Stimulated activated naive CD8-positive, alpha-beta T cell treated with anti-CD3 and anti-CD28 coated beads, Interleukin-15, Interleukin-2, amounts not matched to agents 100 U/mL and 50 U/mL, for 24 hours (primary cell): ENCODE measurements at regions not wholly inside any gene's neighbourhood (a gene's known extent, or its start where the extent isn't known, plus 50 kb on each side); places are given as distances from the start of the nearest gene placed in this dataset.

Source experiments
- ATAC-seq: fragments of 150-1000 bp; cut with Tn5 transposase; one replicate; pipeline ENCODE4 v1.10.0; 2021
- DNase-seq: peaks from one replicate; pipeline ENCODE4 v3.0.0; 2021

GRCh38 chr6:12423832-12424231 lies 133.7 kb downstream of the EDN1 start:
- ATAC-seq (no peak), DNase-seq (no peak)

- ATAC-seq (no peak), DNase-seq (no peak)
Observed at GRCh38 chr6:12426121-12426520, 136.0 kb downstream of the EDN1 start.

GRCh38 chr6:12431023-12431422 lies 140.9 kb downstream of the EDN1 start:
- ATAC-seq (no peak), DNase-seq (no peak)

DNA sequence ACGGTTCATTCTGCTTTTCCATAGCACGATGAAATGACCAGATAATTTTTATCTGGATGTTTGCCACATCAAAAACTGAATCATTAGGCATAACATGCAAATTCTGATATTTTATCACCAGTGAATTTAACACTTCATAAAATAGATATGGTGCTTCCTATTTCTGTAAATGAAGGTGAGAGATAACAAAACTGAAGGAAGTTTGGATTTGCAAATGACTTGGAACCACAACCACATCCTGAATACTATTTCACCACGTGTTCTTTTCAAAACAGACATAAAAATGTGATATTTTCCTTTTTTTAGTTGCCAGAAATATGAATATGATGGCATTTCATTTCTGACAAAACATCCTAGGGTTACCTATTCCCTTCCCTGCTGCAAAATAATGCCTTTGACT lies 146.1 kb downstream of the EDN1 start:
- ATAC-seq (no peak), DNase-seq (no peak)

- ATAC-seq = no peak
Observed at GRCh38 chr6:12436683-12437082, 146.5 kb downstream of the EDN1 start.

DNA sequence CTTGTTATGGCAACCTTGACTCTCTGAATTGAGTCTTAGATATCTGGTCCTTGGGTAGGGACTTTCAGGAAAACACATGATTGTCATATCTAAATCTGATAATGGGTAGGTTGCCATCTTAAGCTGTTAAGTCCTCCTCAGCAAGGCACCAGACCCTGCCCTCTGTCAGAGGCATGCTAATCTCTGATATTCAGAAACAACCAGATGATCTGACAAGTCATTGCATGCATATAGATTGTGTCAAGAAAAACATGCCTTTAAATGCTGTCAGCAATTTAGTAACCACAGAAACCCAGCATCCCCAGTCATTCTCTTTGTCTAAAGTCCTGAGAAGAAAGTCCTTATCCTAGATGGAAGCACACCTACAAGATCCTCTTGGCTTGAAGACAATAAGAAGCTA lies 149.1 kb downstream of the EDN1 start:
- ATAC-seq (no peak), DNase-seq (no peak)

More at GRCh38 chr6:12436683-12437082, 146.5 kb downstream of the EDN1 start:
- DNase-seq = no peak

- no peak for ATAC-seq
- no peak for DNase-seq
Observed at GRCh38 chr6:12440981-12441380, 150.8 kb downstream of the EDN1 start.

DNA sequence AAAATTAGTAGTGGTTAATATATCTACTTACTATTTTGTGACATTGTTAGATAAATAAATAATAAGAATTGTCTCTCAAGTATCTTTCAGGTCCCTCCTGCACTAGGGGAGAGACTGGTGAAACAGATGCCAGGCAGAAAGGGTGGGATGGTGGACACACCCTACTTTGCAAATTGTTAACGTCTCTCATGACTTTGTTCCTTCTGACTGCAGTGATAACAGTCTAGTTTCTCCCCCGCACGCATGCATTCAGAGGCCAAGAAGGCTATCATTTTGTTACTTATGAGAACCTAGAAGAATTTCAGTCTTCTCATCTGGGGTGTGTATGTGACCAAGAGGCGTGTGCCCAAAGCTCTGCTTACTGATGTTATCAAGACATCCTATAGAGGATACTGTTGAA lies 152.3 kb downstream of the EDN1 start:
- ATAC-seq = no peak
- DNase-seq = no peak

- no peak for ATAC-seq
Observed at GRCh38 chr6:12446394-12446793, 156.2 kb downstream of the EDN1 start.

GRCh38 chr6:12449447-12449846 lies 159.3 kb downstream of the EDN1 start:
- DNase-seq (no peak), ATAC-seq (no peak)

More at GRCh38 chr6:12446394-12446793, 156.2 kb downstream of the EDN1 start:
- DNase-seq = no peak

GRCh38 chr6:12450467-12450866 lies 160.3 kb downstream of the EDN1 start:
- ATAC-seq (no peak), DNase-seq (no peak)

DNA sequence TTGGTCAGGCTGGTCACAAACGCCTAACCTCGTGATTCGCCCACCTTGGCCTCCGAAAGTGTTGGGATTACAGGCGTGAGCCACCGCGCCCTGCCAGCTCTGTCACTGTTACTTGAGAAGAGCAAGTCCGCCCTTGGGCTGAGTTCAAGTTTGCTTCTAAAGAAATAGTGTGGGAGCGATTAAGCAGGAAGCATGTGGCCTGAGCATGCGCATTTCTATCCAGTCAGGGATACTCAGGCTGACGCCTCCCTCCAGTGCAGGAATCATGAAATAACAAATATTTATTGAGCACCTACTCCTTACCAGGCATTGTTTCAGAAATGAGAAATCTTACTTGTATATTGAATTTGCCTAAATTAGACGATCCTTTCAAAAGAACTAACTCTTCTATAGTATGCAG lies 166.2 kb downstream of the EDN1 start:
- DNase-seq = no peak

GRCh38 chr6:12457094-12457493 lies 166.9 kb downstream of the EDN1 start:
- DNase-seq (no peak), ATAC-seq (no peak)

More for the DNA sequence above, 166.2 kb downstream of the EDN1 start:
- no peak for ATAC-seq

- DNase-seq (no peak), ATAC-seq (no peak)
Observed at GRCh38 chr6:12458558-12458957, 168.4 kb downstream of the EDN1 start.

- no peak for DNase-seq
- no peak for ATAC-seq
Observed at GRCh38 chr6:12459945-12460661, 169.9 kb downstream of the EDN1 start.

DNA sequence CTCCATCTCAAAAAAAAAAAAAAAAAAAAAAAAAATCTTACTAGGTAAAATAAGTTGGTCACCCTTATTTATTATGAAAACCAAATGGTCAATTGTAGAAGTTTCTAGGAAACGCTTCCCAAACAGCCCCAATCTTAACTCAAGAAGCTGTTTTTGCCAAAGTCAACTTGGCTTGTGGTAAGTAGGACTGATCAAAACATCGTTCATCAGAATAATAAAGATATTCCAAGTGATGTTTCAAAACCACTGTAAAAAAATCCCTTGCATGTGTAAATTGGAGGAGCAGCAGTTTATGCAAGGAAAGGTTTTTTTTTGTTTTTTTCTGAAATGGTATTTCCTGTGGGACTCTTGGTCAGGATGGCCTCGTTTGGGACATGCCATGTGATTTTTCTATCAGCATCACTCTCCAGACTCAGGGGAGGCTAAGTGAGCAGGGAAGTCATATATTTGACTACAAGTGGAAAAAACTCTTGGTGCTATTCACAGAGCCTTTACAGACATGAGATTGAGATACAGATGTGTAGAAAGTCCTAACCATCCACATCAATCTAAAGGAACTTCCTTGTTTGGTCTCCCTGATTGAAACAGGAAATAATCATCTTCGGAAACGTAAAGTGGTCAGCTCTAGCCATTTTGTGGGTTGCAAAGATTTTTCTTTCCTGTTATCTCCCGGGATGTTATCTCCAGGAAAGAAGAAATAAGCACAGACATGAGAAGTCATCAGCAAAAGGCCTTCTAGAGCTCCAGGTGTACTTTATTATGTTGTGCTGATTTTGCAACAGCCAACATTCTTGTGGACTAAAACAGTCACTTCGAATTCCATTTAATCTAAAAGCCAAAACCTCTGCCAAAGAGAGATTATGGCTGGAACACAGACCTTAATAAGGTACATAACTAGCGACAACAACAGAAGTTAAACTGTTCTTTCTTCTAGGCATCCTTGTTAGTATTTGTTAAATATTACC lies 177.8 kb downstream of the EDN1 start:
- ATAC-seq (no peak), DNase-seq (no peak)

DNA sequence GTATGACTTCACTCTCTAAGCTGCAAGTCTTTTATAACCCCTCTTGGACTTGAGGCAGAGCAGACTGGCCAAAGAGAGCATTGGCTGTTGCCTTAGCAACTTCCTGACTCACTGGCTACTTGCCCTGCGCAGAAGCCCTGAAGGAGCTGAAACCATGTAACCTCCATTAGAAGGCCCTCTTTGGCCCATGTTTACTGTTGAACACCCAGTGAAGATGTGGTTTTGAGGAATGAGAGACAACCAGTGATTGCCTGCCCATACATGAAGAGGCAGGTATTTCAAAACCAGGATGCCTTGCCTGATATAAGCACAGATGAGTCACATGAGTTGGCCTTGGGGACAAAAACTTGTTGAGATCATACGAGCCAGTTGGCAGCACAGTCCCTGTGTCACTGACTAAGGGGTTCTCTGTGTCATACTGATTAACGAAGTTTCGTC lies 182.5 kb downstream of the EDN1 start:
- ATAC-seq (no peak), DNase-seq (no peak)

- no peak for ATAC-seq
Observed at GRCh38 chr6:12473494-12473893, 183.3 kb downstream of the EDN1 start.

GRCh38 chr6:12474167-12475140 lies 184.3 kb downstream of the EDN1 start:
- DNase-seq (no peak), ATAC-seq (no peak)

More at GRCh38 chr6:12473494-12473893, 183.3 kb downstream of the EDN1 start:
- DNase-seq = no peak

DNA sequence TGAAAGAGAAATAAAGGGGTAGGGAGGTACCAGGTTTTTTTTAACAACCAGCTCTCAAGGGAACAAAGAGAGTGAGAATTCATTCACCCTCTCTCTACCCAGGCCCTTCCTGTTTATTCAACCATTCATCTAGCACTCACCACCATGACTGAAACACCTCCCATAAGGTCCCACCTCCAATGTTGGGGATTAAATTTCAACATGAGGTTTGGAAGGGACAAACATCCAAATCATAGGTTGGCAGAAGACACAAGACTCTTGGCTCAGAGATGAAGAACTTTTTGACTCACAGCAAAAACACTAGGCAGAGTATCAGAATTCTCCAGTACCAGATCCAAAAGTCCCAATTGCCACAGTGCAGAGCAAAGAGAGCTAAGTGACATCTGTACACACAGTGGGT lies 186.3 kb downstream of the EDN1 start:
- DNase-seq (no peak), ATAC-seq (no peak)

DNA sequence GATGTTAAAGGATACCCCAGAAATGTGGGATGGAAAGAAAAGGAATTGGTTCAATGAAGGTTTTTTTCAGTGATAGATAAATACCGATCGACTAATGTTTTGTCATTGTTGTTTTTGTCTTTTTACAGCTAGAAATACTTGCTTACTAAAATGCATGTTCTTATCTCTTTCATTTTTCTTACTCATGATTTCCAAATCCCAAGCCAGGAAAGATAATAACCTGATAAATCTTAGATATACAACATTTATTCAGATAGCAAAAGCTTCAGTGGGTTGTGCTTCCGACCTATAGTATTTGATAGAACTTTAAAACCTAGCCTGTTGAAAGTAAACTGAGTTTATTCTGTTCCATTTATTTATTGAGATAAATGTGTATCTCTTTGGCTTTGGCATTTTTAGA lies 187.5 kb downstream of the EDN1 start:
- DNase-seq = no peak
- ATAC-seq = no peak

DNA sequence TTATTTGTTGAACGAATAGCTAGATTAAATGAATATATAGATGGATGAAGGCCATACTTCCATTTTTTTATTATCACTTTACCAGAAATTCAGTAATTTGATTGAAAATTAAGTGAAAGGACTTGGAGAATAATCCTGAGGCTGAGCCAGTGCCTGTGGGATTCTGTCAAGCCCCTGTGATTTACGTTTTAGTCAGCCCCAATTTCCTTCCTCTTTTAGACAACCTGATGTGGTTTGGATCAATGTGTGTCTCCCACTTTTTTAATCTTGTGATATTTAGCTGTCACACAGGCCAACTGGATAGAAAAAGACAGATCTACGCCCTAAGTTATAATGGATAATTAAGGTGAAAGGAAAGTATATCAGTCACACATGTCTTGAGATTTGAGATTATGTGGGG lies 188.8 kb downstream of the EDN1 start:
- no peak for DNase-seq
- ATAC-seq = no peak
